Esophagus mucosa (tissue), 1 donor: ENCODE measurements at regions not wholly inside any gene's neighbourhood (a gene's known extent, or its start where the extent isn't known, plus 50 kb on each side); places are given as distances from the start of the nearest gene placed in this dataset.
"Not testable (repeated sequence)": the region's sequence is repeated elsewhere in the genome, so short reads cannot be mapped to it uniquely, and the experiment has no call there.

ENCODE experiments used
- ATAC-seq: fragments of 200-7000 bp; cut with Tn5 transposase; one replicate; pipeline ENCODE4 v1.9.1; 2020
- donor health status: DM: yes; HTN: yes; CAD: no.

DNA sequence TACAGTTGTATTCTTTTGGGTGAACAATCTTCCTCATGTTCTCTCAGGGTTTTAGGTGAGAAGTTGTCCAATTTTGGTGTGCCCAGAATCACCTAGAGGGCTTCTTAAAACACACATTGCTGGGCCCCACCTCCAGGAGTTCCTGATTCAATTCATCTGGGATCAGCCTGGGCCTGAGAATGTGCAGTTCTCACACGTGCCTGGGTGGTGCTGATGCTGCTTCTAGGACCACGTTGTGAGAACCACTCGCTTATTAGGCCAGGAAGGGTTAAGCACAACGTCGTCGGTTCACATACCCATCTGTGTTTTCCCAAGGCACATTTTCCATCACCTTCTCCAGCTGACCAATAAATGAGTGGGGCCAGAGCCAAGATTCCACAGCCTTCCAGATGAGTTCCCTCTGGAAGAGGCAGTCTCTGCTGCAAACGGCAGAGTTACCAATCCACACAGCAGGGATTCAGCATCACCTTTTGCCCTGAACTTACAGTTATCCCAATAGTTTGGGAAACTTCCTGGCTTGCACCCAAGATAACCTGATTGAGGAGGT is 277.7 kb upstream of the HNRNPA3 start:
- ATAC-seq, result no peak

GRCh38 chr2:176935543-176936102 is 277.0 kb upstream of the HNRNPA3 start:
- no peak for ATAC-seq

- ATAC-seq, result no peak
Measured at GRCh38 chr2:176936410-176936809, 276.2 kb upstream of the HNRNPA3 start.

- no peak for ATAC-seq
Measured at GRCh38 chr2:176944998-176945397, 267.6 kb upstream of the HNRNPA3 start.

GRCh38 chr2:176947754-176948153 is 264.8 kb upstream of the HNRNPA3 start:
- no peak for ATAC-seq

DNA sequence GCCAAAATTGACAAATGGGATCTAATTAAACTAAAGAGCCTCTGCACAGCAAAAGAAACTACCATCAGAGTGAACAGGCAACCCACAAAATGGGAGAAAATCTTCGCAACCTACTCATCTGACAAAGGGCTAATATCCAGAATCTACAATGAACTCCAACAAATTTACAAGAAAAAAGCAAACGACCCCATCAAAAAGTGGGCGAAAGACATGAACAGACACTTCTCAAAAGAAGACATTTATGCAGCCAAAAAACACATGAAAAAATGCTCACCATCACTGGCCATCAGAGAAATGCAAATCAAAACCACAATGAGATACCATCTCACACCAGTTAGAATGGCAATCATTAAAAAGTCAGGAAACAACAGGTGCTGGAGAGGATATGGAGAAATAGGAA is 261.4 kb upstream of the HNRNPA3 start:
- ATAC-seq, result not testable (repeated sequence)

GRCh38 chr2:176956791-176957190 is 255.8 kb upstream of the HNRNPA3 start:
- ATAC-seq, result no peak

DNA sequence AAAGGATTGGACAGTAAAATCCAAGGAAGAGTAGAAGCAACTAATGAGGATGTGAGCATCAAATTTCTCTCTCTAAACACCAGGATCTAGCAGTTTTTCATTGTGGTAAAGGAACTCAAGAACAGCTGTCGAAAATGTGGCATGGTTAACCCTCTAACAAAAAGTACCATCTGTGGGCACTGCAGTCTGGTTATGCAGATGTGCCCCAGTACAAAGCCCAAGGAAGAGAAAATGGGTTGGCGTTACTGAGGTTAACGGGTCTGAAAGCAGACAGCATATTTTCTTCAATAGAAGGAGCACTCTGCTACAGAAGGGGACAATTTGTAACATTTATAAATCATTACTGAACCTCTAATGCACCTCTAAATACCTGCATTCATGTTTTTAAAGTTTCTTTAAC is 253.0 kb upstream of the HNRNPA3 start:
- no peak for ATAC-seq

DNA sequence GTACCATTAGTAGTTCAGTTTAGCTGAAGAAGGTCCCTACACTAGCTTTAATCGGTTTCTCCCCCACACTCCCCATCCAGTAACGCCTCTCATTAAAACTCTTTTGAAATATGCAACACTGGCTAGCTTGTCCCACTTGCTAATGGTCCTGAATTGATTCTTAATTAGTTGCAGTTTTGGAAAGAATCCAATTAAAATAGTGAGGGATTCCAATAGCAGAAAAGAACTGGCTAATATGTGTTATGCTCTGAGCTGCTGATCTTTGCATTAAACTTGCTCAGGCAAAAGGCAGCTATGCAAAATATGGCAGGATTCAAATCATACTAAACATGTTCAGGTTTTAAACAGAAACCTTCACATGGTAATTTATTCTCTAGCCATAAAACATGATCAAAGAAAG is 252.5 kb upstream of the HNRNPA3 start:
- ATAC-seq, result no peak

GRCh38 chr2:176960736-176961520 is 251.7 kb upstream of the HNRNPA3 start:
- ATAC-seq, result no peak

GRCh38 chr2:176961775-176962619 is 250.6 kb upstream of the HNRNPA3 start:
- ATAC-seq, result no peak

GRCh38 chr2:176963568-176964287 is 248.9 kb upstream of the HNRNPA3 start:
- ATAC-seq, result no peak

- ATAC-seq, result no peak
Measured at GRCh38 chr2:176967911-176968450, 244.6 kb upstream of the HNRNPA3 start.

- no peak for ATAC-seq
Measured at GRCh38 chr2:176969642-176970359, 242.8 kb upstream of the HNRNPA3 start.

- no peak for ATAC-seq
Measured at GRCh38 chr2:176976736-176977685, 235.6 kb upstream of the HNRNPA3 start.

GRCh38 chr2:176978921-176979320 is 233.7 kb upstream of the HNRNPA3 start:
- ATAC-seq, result no peak

- ATAC-seq, result no peak
Measured at GRCh38 chr2:176979981-176980710, 232.4 kb upstream of the HNRNPA3 start.

- no peak for ATAC-seq
Measured at GRCh38 chr2:176984987-176985386, 227.6 kb upstream of the HNRNPA3 start.

DNA sequence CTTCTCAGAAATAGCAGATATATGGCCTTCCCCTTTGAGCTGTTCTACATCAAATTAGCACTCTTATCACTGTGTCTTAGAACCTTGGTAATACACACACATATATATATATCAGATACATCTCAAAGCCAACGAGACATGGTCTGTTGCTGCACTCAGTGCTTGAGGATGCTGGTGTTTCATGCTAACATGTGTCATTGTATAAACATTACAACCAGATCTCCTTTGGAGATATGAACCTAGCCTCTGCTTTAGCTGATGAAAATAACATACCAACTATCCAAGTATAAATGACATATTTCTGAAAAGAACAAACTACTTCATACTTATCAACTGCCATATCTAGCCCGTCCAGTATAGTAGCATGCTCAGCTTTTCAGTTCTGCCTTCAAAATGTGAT is 226.7 kb upstream of the HNRNPA3 start:
- no peak for ATAC-seq

DNA sequence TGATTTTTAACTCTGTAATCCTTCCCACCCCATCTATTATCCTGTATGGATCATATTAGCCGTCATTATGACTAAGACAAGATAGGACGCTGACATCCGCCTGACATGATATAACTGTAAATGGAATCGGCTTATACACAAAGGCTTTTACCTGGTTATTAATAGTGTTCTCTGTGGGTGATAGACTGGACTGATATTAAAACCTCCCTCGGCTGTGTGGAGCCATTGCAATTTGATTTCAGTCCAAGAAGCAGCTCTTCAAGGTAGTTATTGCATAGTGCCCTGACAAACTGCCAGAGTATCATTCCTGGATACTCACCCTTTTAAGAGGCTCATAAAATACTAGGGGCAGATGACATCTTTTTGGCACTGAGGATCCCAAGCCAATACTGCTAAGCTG is 226.1 kb upstream of the HNRNPA3 start:
- no peak for ATAC-seq
